SK-N-SH (cell line): ENCODE measurements at regions not wholly inside any gene's neighbourhood (a gene's known extent, or its start where the extent isn't known, plus 50 kb on each side); places are given as distances from the start of the nearest gene placed in this dataset.

ENCODE experiments used
- CTCF ChIP-seq: fragments of 200-600 bp; sonication (generic); IDR thresholded peaks from 2 replicates; pipeline ENCODE4 v1.6.1; 2017; ENCODE audit warnings: antibody characterized with exemption, mild to moderate bottlenecking, moderate library complexity
- EZH2phosphoT487 ChIP-seq: fragments of 200-600 bp; sonication (generic); IDR thresholded peaks from 2 replicates; pipeline ENCODE4 v1.6.1; 2017; ENCODE audit warnings: low read depth, mixed run types, mild to moderate bottlenecking, antibody characterized with exemption, moderate library complexity, borderline replicate concordance
- FOSL2 ChIP-seq: IDR thresholded peaks from 2 replicates; pipeline ENCODE4 v1.4.0; 2012; ENCODE audit warnings: low read depth, mild to moderate bottlenecking, moderate library complexity, borderline replicate concordance
- RXRA ChIP-seq: IDR thresholded peaks from 2 replicates; pipeline ENCODE4 v1.4.0; 2012; ENCODE audit warnings: low read depth, mild to moderate bottlenecking, borderline replicate concordance
- SIN3A ChIP-seq: IDR thresholded peaks from 2 replicates; pipeline ENCODE4 v1.6.1; 2012; ENCODE audit warnings: low read depth, mild to moderate bottlenecking, low read length, moderate library complexity, borderline replicate concordance
- TEAD4 ChIP-seq: IDR thresholded peaks from 2 replicates; pipeline ENCODE4 v1.4.0; 2012; ENCODE audit warnings: mild to moderate bottlenecking, borderline replicate concordance; ENCODE audit not compliant: insufficient read depth

GRCh38 chr9:82706786-82707185 lies 356.2 kb downstream of the RASEF start:
- TF ChIP-seq CTCF, result no peak
- TF ChIP-seq TEAD4, result no peak
- no peak for TF ChIP-seq RXRA
- TF ChIP-seq EZH2phosphoT487, result no peak
- TF ChIP-seq SIN3A, result no peak
- TF ChIP-seq FOSL2, result no peak
